Neural cell (in vitro differentiated cells): ENCODE measurements at regions not wholly inside any gene's neighbourhood (a gene's known extent, or its start where the extent isn't known, plus 50 kb on each side); places are given as distances from the start of the nearest gene placed in this dataset.

Source experiments
- H2AFZ ChIP-seq: fragments of 200-600, 300-800 bp; sonication (generic), shearing (Covaris generic); 2 replicates; pipeline ENCODE4 v1.6.0; 2014; ENCODE audit warnings: low read depth, mild to moderate bottlenecking, antibody characterized with exemption, low read length, moderate library complexity
- H3F3A ChIP-seq: fragments of 200-600 bp; shearing (Covaris generic); 2 replicates; pipeline ENCODE4 v1.6.1; 2016; ENCODE audit warnings: mild to moderate bottlenecking, moderate library complexity, mixed read lengths, antibody characterized with exemption, low read length; ENCODE audit not compliant: insufficient read depth, poor library complexity, severe bottlenecking
- H3K27ac ChIP-seq: fragments of 200-600, 300-800 bp; sonication (generic), shearing (Covaris generic); 2 replicates; pipeline ENCODE4 v1.5.1; 2014; ENCODE audit warnings: mild to moderate bottlenecking, low read length, moderate library complexity
- H3K27me3 ChIP-seq: fragments of 300-800, 200-600 bp; sonication (generic), shearing (Covaris generic); 2 replicates; pipeline ENCODE4 v1.6.0; 2014; ENCODE audit warnings: mild to moderate bottlenecking, low read depth, low read length, moderate library complexity; ENCODE audit not compliant: insufficient read depth
- H3K36me3 ChIP-seq: fragments of 300-800, 200-600 bp; sonication (generic), shearing (Covaris generic); 2 replicates; pipeline ENCODE4 v1.5.1; 2014; ENCODE audit warnings: mild to moderate bottlenecking, antibody characterized with exemption, low read length, moderate library complexity; ENCODE audit not compliant: insufficient read depth
- H3K4me2 ChIP-seq: fragments of 300-800, 200-600 bp; sonication (generic), shearing (Covaris generic); 2 replicates; pipeline ENCODE4 v1.6.0; 2014; ENCODE audit warnings: mild to moderate bottlenecking, low read length
- H3K4me3 ChIP-seq: fragments of 300-800, 200-600 bp; sonication (generic), shearing (Covaris generic); 2 replicates; pipeline ENCODE4 v1.5.1; 2014; ENCODE audit warnings: mild to moderate bottlenecking, low read length, moderate library complexity
- H3K79me2 ChIP-seq: fragments of 200-600 bp; shearing (Covaris generic); replicated peaks from 2 replicates; pipeline ENCODE4 v1.6.0; 2014; ENCODE audit warnings: mild to moderate bottlenecking, low read length, moderate library complexity; ENCODE audit not compliant: insufficient read depth
- H3K9ac ChIP-seq: fragments of 300-800, 200-600 bp; sonication (generic), shearing (Covaris generic); 2 replicates; pipeline ENCODE4 v1.6.1; 2016; ENCODE audit warnings: mild to moderate bottlenecking, low read length, mixed read lengths
- H3K9me2 ChIP-seq: fragments of 200-600 bp; shearing (Covaris generic); 2 replicates; pipeline ENCODE4 v1.6.1; 2016; ENCODE audit warnings: mild to moderate bottlenecking, low read length, mixed read lengths; ENCODE audit not compliant: insufficient read depth
- H3K9me3 ChIP-seq: fragments of 200-600, 300-800 bp; sonication (generic), shearing (Covaris generic); 2 replicates; pipeline ENCODE4 v1.6.1; 2016; ENCODE audit warnings: mild to moderate bottlenecking, mixed run types, low read length, moderate library complexity, mixed read lengths
- H4K20me1 ChIP-seq: fragments of 200-600 bp; shearing (Covaris generic); 2 replicates; pipeline ENCODE4 v1.6.1; 2016; ENCODE audit warnings: mild to moderate bottlenecking, mixed run types; ENCODE audit not compliant: insufficient read depth
- CTCF ChIP-seq: fragments of 450-650 bp; IDR thresholded peaks from 2 replicates; pipeline ENCODE4 v1.5.1; 2014; ENCODE audit warnings: antibody characterized with exemption, mild to moderate bottlenecking, moderate library complexity; ENCODE audit not compliant: poor library complexity, severe bottlenecking
- EP300 ChIP-seq: fragments of 450-650 bp; conservative IDR thresholded peaks from 2 replicates; pipeline ENCODE4 v1.6.1; 2014; ENCODE audit warnings: antibody characterized with exemption, mild to moderate bottlenecking, moderate library complexity; ENCODE audit not compliant: poor library complexity, severe bottlenecking
- EZH2 ChIP-seq: fragments of 200-600, 300-800 bp; shearing (Covaris generic), sonication (generic); IDR thresholded peaks from 2 replicates; pipeline ENCODE4 v1.6.1; 2014; ENCODE audit warnings: antibody characterized with exemption, low read length, borderline replicate concordance, mild to moderate bottlenecking; ENCODE audit not compliant: insufficient read depth, poor library complexity, severe bottlenecking
- MXI1 ChIP-seq: fragments of 450-650 bp; conservative IDR thresholded peaks from 2 replicates; pipeline ENCODE4 v1.6.1; 2014; ENCODE audit warnings: antibody characterized with exemption, mild to moderate bottlenecking; ENCODE audit not compliant: poor library complexity, severe bottlenecking
- POLR2AphosphoS5 ChIP-seq: IDR thresholded peaks from 2 replicates; pipeline ENCODE4 v1.6.1; 2012
- RAD21 ChIP-seq: fragments of 450-650 bp; conservative IDR thresholded peaks from 2 replicates; pipeline ENCODE4 v1.6.1; 2014; ENCODE audit warnings: antibody characterized with exemption, mild to moderate bottlenecking, moderate library complexity
- REST ChIP-seq: IDR thresholded peaks from 2 replicates; pipeline ENCODE4 v1.6.1; 2012; ENCODE audit warnings: borderline replicate concordance
- SMC3 ChIP-seq: fragments of 450-650 bp; conservative IDR thresholded peaks from 2 replicates; pipeline ENCODE4 v1.6.1; 2014; ENCODE audit warnings: antibody characterized with exemption, mild to moderate bottlenecking, moderate library complexity; ENCODE audit not compliant: poor library complexity
- TAF1 ChIP-seq: IDR thresholded peaks from 2 replicates; pipeline ENCODE4 v1.6.1; 2012; ENCODE audit warnings: low read depth

GRCh38 chr22:34297536-34298120 lies 377.4 kb upstream of the LARGE1 start:
- Histone ChIP-seq H3K9ac (no peak overlapping the region), H3K9me3 (no peaks in the 10 kb centered on the region), H4K20me1 (no peaks in the 10 kb centered on the region), H3F3A (no peaks in the 10 kb centered on the region), H3K4me2 (no peak overlapping the region), H3K9me2 (no peaks in the 10 kb centered on the region), H3K36me3 (no peaks in the 10 kb centered on the region), H3K27ac (no peak overlapping the region), H3K79me2 (no peaks in the 10 kb centered on the region), H3K27me3 (no peaks in the 10 kb centered on the region), H2AFZ (no peak overlapping the region), H3K4me3 (no peak overlapping the region)
- TF ChIP-seq EP300 (peak; percentile 35), TAF1 (no peak)

- no peaks in the 10 kb centered on the region for H3K9me2 ChIP-seq
- H2AFZ ChIP-seq: no peak overlapping the region
- H3K9me3 ChIP-seq: no peaks in the 10 kb centered on the region
- no peak overlapping the region for H3K4me2 ChIP-seq
- H3K27me3 ChIP-seq: no peaks in the 10 kb centered on the region
- H3K4me3 ChIP-seq: no peak overlapping the region
- H3K27ac ChIP-seq: no peak overlapping the region
- H3K9ac ChIP-seq: no peak overlapping the region
- no peaks in the 10 kb centered on the region for H3K79me2 ChIP-seq
- H4K20me1 ChIP-seq: no peaks in the 10 kb centered on the region
- TF ChIP-seq CTCF (no peak), RAD21 (no peak), EZH2 (no peak), EP300 (no peak), POLR2AphosphoS5 (no peak), REST (no peak), MXI1 (no peak), TAF1 (no peak), SMC3 (no peak)
- H3K36me3 ChIP-seq: no peaks in the 10 kb centered on the region
- no peaks in the 10 kb centered on the region for H3F3A ChIP-seq
These were observed 379.2 kb upstream of the LARGE1 start for GRCh38 chr22:34299496-34299895.
